ENCODE measurements at regions not wholly inside any gene's neighbourhood (a gene's known extent, or its start where the extent isn't known, plus 50 kb on each side); places are given as distances from the start of the nearest gene placed in this dataset.
A peak's percentile ranks its signal among the peaks of the same experiment; 100 is the strongest.

DNA sequence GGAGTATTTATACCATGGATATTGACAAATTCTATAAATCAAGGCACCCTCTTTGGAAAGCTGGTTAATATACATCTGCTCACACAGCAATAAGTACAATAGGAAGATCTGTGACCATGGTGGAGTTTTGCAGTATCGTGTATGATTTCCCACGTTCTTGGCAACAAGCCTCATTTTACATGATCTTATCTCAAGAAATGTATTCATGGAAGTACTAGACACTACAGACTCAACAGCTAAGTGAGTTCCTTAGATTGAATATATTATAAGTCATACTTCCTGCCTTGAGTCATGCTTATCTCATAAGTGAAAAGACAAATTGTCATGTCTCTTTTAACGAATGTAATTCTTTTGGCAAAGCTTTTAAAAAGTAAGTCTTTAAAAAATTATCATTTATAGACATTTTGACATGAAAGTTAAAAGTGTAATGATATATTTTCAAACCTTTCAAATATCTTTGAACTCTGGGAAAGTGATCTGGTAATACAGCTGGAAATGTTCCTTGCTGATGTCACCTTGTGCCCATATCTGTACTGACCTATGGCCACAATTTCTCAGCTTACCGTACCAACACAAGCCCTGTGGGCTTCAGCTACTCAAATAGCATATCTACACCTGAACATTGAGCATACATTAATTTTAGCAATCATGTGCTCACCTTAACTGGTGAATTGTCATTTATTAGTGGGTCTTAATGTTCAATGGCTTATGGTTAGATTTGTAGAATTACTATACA, 130.3 kb upstream of the TMC3 start:
- TF ChIP-seq REST (IDR thresholded peaks at IDR 0.05; ENCODE audit: low read depth, low read length) (no peak), TAF1 (IDR thresholded peaks at IDR 0.05; ENCODE audit: borderline replicate concordance, low read depth, low read length) (no peak), RAD21 (IDR thresholded peaks at IDR 0.05; ENCODE audit: low read length) (no peak), EZH2phosphoT487 (IDR thresholded peaks at IDR 0.05; ENCODE audit: borderline replicate concordance, low read depth) (no peak), MAX (IDR thresholded peaks at IDR 0.05; ENCODE audit: low read depth) (peak; percentile 59; the same call in 1 of the 2 replicates), JUND (IDR thresholded peaks at IDR 0.05) (peak; percentile 96), RFX5 (IDR thresholded peaks at IDR 0.05; ENCODE audit: low read length) (no peak), CTCF (IDR thresholded peaks at IDR 0.05) (no peak), FOXJ3 (CRISPR knock-in tag; IDR thresholded peaks at IDR 0.05) (no peak), NRF1 (IDR thresholded peaks at IDR 0.05; ENCODE audit: low read depth, low read length) (no peak), FOSL2 (IDR thresholded peaks at IDR 0.05; ENCODE audit: borderline replicate concordance, low read depth) (peak; percentile 83; the same call in 1 of the 2 replicates)
- TF ChIP-seq, protein P1, sequence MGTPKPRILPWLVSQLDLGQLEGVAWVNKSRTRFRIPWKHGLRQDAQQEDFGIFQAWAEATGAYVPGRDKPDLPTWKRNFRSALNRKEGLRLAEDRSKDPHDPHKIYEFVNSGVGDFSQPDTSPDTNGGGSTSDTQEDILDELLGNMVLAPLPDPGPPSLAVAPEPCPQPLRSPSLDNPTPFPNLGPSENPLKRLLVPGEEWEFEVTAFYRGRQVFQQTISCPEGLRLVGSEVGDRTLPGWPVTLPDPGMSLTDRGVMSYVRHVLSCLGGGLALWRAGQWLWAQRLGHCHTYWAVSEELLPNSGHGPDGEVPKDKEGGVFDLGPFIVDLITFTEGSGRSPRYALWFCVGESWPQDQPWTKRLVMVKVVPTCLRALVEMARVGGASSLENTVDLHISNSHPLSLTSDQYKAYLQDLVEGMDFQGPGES (IDR thresholded peaks at IDR 0.05; ENCODE audit: low read depth, low read length): no peak
- TF ChIP-seq, protein P2, sequence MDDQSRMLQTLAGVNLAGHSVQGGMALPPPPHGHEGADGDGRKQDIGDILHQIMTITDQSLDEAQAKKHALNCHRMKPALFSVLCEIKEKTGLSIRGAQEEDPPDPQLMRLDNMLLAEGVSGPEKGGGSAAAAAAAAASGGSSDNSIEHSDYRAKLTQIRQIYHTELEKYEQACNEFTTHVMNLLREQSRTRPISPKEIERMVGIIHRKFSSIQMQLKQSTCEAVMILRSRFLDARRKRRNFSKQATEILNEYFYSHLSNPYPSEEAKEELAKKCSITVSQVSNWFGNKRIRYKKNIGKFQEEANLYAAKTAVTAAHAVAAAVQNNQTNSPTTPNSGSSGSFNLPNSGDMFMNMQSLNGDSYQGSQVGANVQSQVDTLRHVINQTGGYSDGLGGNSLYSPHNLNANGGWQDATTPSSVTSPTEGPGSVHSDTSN (IDR thresholded peaks at IDR 0.05): peak; percentile 93
- TF ChIP-seq, protein P3, sequence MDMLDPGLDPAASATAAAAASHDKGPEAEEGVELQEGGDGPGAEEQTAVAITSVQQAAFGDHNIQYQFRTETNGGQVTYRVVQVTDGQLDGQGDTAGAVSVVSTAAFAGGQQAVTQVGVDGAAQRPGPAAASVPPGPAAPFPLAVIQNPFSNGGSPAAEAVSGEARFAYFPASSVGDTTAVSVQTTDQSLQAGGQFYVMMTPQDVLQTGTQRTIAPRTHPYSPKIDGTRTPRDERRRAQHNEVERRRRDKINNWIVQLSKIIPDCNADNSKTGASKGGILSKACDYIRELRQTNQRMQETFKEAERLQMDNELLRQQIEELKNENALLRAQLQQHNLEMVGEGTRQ (IDR thresholded peaks at IDR 0.05; ENCODE audit: borderline replicate concordance, low read depth, low read length): no peak
